Trophoblast cell (in vitro differentiated cells and primary cell): ENCODE measurements at regions not wholly inside any gene's neighbourhood (a gene's known extent, or its start where the extent isn't known, plus 50 kb on each side); places are given as distances from the start of the nearest gene placed in this dataset.

Source experiments
- DNase-seq, 2 donors: peaks; one replicate each; pipeline ENCODE4 v3.0.0-alpha.2; 2016
- H2AFZ ChIP-seq: 2 replicates; pipeline ENCODE4 v1.6.1; 2013; ENCODE audit warnings: low read length, moderate library complexity, mild to moderate bottlenecking; ENCODE audit not compliant: insufficient read depth, poor library complexity
- H2AK5ac ChIP-seq: 2 replicates; pipeline ENCODE4 v1.6.1; 2013; ENCODE audit warnings: mild to moderate bottlenecking, low read length
- H2BK120ac ChIP-seq: 2 replicates; pipeline ENCODE4 v1.6.1; 2013; ENCODE audit warnings: low read length, mild to moderate bottlenecking, moderate library complexity; ENCODE audit not compliant: insufficient read depth, poor library complexity
- H2BK12ac ChIP-seq: 2 replicates; pipeline ENCODE4 v1.6.1; 2013; ENCODE audit warnings: mild to moderate bottlenecking, low read length, moderate library complexity
- H2BK5ac ChIP-seq: 2 replicates; pipeline ENCODE4 v1.6.1; 2013; ENCODE audit warnings: low read length, low read depth, moderate library complexity, mild to moderate bottlenecking; ENCODE audit not compliant: poor library complexity
- H3K14ac ChIP-seq: 2 replicates; pipeline ENCODE4 v1.6.1; 2013; ENCODE audit warnings: mild to moderate bottlenecking, low read length
- H3K18ac ChIP-seq: 2 replicates; pipeline ENCODE4 v1.6.1; 2013; ENCODE audit warnings: mild to moderate bottlenecking, low read length
- H3K23ac ChIP-seq: 2 replicates; pipeline ENCODE4 v1.6.1; 2013; ENCODE audit warnings: low read length
- H3K27ac ChIP-seq: 2 replicates; pipeline ENCODE4 v1.5.1; 2013; ENCODE audit warnings: low read depth, mild to moderate bottlenecking, inconsistent platforms, low read length, moderate library complexity
- H3K27me3 ChIP-seq: 2 replicates; pipeline ENCODE4 v1.6.1; 2013; ENCODE audit warnings: inconsistent platforms, mild to moderate bottlenecking, low read length, moderate library complexity; ENCODE audit not compliant: insufficient read depth
- H3K36me3 ChIP-seq, 2 experiments: 1 replicate in 1 of 2; 2 replicates in 1 of 2; pipeline ENCODE4 v1.6.1; 2013; ENCODE audit warnings: low read length in 2 of 2, mild to moderate bottlenecking in 2 of 2, moderate library complexity in 1 of 2; ENCODE audit not compliant: insufficient read depth in 2 of 2, control insufficient read depth in 1 of 2
- H3K4ac ChIP-seq: 2 replicates; pipeline ENCODE4 v1.6.1; 2013; ENCODE audit warnings: low read depth, mild to moderate bottlenecking, low read length, moderate library complexity
- H3K4me1 ChIP-seq, 2 experiments: 1 replicate in 1 of 2; 2 replicates in 1 of 2; pipeline ENCODE4 v1.6.1; 2013; ENCODE audit warnings: low read length in 2 of 2, mild to moderate bottlenecking in 2 of 2, moderate library complexity in 1 of 2; ENCODE audit not compliant: insufficient read depth in 2 of 2, control insufficient read depth in 1 of 2
- H3K4me2 ChIP-seq: 2 replicates; pipeline ENCODE4 v1.6.1; 2013; ENCODE audit warnings: inconsistent platforms, mild to moderate bottlenecking, low read length, moderate library complexity
- H3K4me3 ChIP-seq: 2 replicates; pipeline ENCODE4 v1.5.1; 2013; ENCODE audit warnings: mild to moderate bottlenecking, low read depth, low read length, inconsistent platforms
- H3K79me1 ChIP-seq: one replicate; pipeline ENCODE4 v1.6.1; 2013; ENCODE audit warnings: low read length
- H3K79me2 ChIP-seq: 2 replicates; pipeline ENCODE4 v1.6.1; 2013; ENCODE audit warnings: low read length, mild to moderate bottlenecking; ENCODE audit not compliant: control insufficient read depth, insufficient read depth, poor library complexity
- H3K9ac ChIP-seq: 2 replicates; pipeline ENCODE4 v1.6.1; 2013; ENCODE audit warnings: mild to moderate bottlenecking, low read length
- H3K9me3 ChIP-seq: 2 replicates; pipeline ENCODE4 v1.6.1; 2013; ENCODE audit warnings: low read depth, mild to moderate bottlenecking, control low read depth, inconsistent platforms, low read length; ENCODE audit not compliant: insufficient read depth
- H4K12ac ChIP-seq: 2 replicates; pipeline ENCODE4 v1.6.1; 2013; ENCODE audit warnings: low read depth, mild to moderate bottlenecking, low read length, moderate library complexity
- H4K8ac ChIP-seq: 2 replicates; pipeline ENCODE4 v1.6.1; 2013; ENCODE audit warnings: low read depth, mild to moderate bottlenecking, low read length, moderate library complexity
- H4K91ac ChIP-seq: one replicate; pipeline ENCODE4 v1.6.1; 2013; ENCODE audit warnings: low read depth, mild to moderate bottlenecking, low read length, moderate library complexity
- WGBS: extraction: QIAGEN DNeasy Blood & Tissue Kit; methylation state at CpG from one replicate; pipeline ENCODE4 v1.1.7; 2013; ENCODE audit warnings: missing lambda C conversion rate; ENCODE audit not compliant: insufficient read length, insufficient coverage; ENCODE audit errors: extremely low coverage; 5-methylcytosine and 5-hydroxymethylcytosine counted together

DNA sequence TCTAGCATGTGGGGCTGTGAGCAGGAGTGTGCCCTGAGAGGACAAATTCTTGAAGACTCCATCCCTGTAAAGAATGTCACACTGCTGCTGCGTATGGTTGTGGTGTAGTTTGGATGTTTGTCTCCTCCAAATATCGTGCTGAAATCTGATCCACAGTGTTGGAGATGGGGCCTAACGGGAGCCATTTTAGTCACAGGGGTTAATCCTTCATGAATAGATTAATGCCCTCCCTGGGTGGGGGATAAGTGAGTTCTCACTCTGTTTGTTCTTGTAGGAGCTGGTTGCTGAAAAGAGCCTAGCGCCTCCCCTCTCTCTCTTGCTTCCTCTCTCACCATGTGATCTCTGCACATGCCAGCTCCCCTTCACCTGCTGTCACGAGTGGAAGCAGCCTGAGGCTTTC is 94.5 kb upstream of the VASH1 start:
- DNase-seq = peak; percentile 39 to 70
- Histone ChIP-seq H3K79me2 (no peaks in the 10 kb centered on the region), H3K4me2 (no peak overlapping the region), H3K9ac (no peak overlapping the region), H3K18ac (no peak overlapping the region), H3K14ac (no peak overlapping the region), H4K8ac (no peak overlapping the region), H4K12ac (no peak overlapping the region), H3K9me3 (peaks cover 2% of the 10 kb centered on the region), H3K4ac (no peak overlapping the region), H2BK120ac (no peak overlapping the region), H2AFZ (no peak overlapping the region), H3K27me3 (no peaks in the 10 kb centered on the region), H2BK5ac (no peak overlapping the region), H2BK12ac (no peak overlapping the region), H2AK5ac (no peak overlapping the region), H4K91ac (no peak overlapping the region), H3K79me1 (no peaks in the 10 kb centered on the region), H3K4me1 (no peaks in the 10 kb centered on the region), H3K27ac (no peak overlapping the region), H3K23ac (no peak overlapping the region), H3K36me3 (no peaks in the 10 kb centered on the region), H3K4me3 (no peak overlapping the region)
- WGBS = no CpG with 5 or more reads among the region's 5 CpGs

DNA sequence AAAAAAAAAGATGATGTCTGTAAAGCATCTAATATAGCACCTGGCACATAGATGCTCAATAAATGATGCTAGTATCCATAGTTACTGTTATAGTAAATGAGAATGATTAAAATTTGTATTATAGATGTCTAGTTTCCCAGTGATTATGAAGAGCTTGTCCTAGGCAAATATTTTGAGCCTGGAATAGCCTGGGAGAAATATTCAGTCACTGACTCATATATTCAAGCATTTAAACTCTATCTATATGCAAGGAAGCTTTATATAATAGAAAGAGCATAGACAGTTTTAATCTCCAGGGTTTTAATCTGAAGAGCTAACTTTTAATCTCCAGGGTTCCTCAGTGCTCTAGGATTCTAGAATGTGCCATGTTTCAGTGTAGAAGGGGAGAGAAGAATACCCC is 91.5 kb upstream of the VASH1 start:
- Histone ChIP-seq H4K12ac (no peak overlapping the region), H2BK12ac (no peak overlapping the region), H3K4me1 (no peaks in the 10 kb centered on the region), H2AFZ (no peak overlapping the region), H3K4ac (no peak overlapping the region), H4K8ac (no peak overlapping the region), H3K4me2 (no peak overlapping the region), H3K36me3 (no peaks in the 10 kb centered on the region), H2BK5ac (no peak overlapping the region), H3K14ac (no peak overlapping the region), H4K91ac (no peak overlapping the region), H3K79me1 (no peaks in the 10 kb centered on the region), H2AK5ac (no peak overlapping the region), H3K27me3 (no peaks in the 10 kb centered on the region), H3K9ac (no peak overlapping the region), H3K27ac (no peak overlapping the region), H3K4me3 (no peak overlapping the region), H3K23ac (no peak overlapping the region), H3K79me2 (no peaks in the 10 kb centered on the region), H3K18ac (no peak overlapping the region), H3K9me3 (peaks cover 2% of the 10 kb centered on the region), H2BK120ac (no peak overlapping the region)
- DNase-seq = peak in 1 of 2 donors; percentile 70

DNA sequence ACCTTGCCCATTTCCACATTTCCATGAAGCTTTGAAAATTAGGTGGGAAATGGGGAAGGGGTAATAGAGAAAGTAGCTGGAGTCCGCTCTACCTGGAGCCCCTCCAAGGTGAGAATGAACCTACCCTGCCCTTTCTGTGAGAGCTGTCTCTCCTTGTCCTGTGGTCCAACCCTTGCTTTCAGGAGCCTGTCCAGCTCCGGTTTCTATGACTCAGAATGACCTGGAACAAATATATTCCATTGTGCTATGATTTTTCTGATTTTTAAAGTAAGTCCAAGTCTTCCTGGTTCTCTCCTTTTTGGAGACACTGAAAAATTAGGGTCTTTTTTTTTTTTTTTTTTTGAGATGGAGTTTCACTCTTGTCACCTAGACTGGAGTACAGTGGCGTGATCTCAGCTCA is 89.1 kb upstream of the VASH1 start:
- Histone ChIP-seq H3K9me3 (peaks cover 2% of the 10 kb centered on the region), H3K36me3 (no peaks in the 10 kb centered on the region), H4K91ac (no peak overlapping the region), H3K79me2 (no peaks in the 10 kb centered on the region), H4K8ac (no peak overlapping the region), H3K4ac (no peak overlapping the region), H3K4me2 (no peak overlapping the region), H3K23ac (no peak overlapping the region), H3K18ac (no peak overlapping the region), H3K14ac (no peak overlapping the region), H3K4me3 (no peak overlapping the region), H2BK12ac (no peak overlapping the region), H3K27me3 (no peaks in the 10 kb centered on the region), H3K4me1 (no peaks in the 10 kb centered on the region), H3K9ac (no peak overlapping the region), H4K12ac (no peak overlapping the region), H2AFZ (no peak overlapping the region), H3K27ac (no peak overlapping the region), H2BK5ac (no peak overlapping the region), H3K79me1 (no peaks in the 10 kb centered on the region), H2BK120ac (no peak overlapping the region), H2AK5ac (no peak overlapping the region)
- WGBS = no CpG with 5 or more reads among the region's 3 CpGs
- no peak for DNase-seq

DNA sequence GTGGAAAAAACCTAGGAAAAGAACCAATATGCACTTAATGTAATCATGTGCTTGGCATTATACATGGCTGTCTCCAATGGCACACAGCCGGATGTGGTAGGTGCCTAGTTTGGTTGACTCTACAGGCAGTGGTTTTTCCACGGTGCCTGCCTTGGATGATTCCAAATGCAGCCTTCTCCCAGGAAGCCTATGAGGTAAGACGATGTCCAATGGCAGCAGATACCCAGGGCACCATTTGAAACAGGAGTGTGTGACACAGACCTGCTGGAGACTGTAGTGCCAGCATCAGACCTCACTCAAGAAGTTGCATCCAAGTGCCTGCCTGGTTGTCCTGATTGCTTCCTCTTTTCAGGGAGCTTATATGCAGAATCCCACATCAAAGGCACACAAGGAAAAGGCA is 88.0 kb upstream of the VASH1 start:
- no peak overlapping the region for H3K18ac ChIP-seq
- H3K4me3 ChIP-seq = peak overlapping the region; percentile 23
- no peak overlapping the region for H3K9ac ChIP-seq
- no peaks in the 10 kb centered on the region for H3K36me3 ChIP-seq
- H3K27me3 ChIP-seq = no peaks in the 10 kb centered on the region
- no peak overlapping the region for H4K8ac ChIP-seq
- H3K4ac ChIP-seq = no peak overlapping the region
- H3K14ac ChIP-seq = no peak overlapping the region
- H3K4me1 ChIP-seq = no peaks in the 10 kb centered on the region
- no peak overlapping the region for H2BK5ac ChIP-seq
- no CpG with 5 or more reads among the region's 3 CpGs for WGBS
- no peak overlapping the region for H3K27ac ChIP-seq
- no peak overlapping the region for H2AFZ ChIP-seq
- no peaks in the 10 kb centered on the region for H3K79me2 ChIP-seq
- H3K23ac ChIP-seq = no peak overlapping the region
- no peaks in the 10 kb centered on the region for H3K9me3 ChIP-seq
- no peak overlapping the region for H2BK12ac ChIP-seq
- no peak overlapping the region for H4K12ac ChIP-seq
- DNase-seq = no peak
- no peak overlapping the region for H4K91ac ChIP-seq
- H2BK120ac ChIP-seq = no peak overlapping the region
- no peaks in the 10 kb centered on the region for H3K79me1 ChIP-seq
- H3K4me2 ChIP-seq = no peak overlapping the region
- no peak overlapping the region for H2AK5ac ChIP-seq

- no peak overlapping the region for H2BK5ac ChIP-seq
- no peak overlapping the region for H3K4me2 ChIP-seq
- H3K4me1 ChIP-seq = no peaks in the 10 kb centered on the region
- no peak overlapping the region for H3K27ac ChIP-seq
- no peak overlapping the region for H4K8ac ChIP-seq
- H3K23ac ChIP-seq = no peak overlapping the region
- H3K4me3 ChIP-seq = no peak overlapping the region
- H3K14ac ChIP-seq = no peak overlapping the region
- no peaks in the 10 kb centered on the region for H3K36me3 ChIP-seq
- H3K18ac ChIP-seq = no peak overlapping the region
- no peaks in the 10 kb centered on the region for H3K79me2 ChIP-seq
- no peak for DNase-seq
- no peak overlapping the region for H2BK12ac ChIP-seq
- no peak overlapping the region for H4K12ac ChIP-seq
- H3K9ac ChIP-seq = no peak overlapping the region
- no peak overlapping the region for H2AFZ ChIP-seq
- no peaks in the 10 kb centered on the region for H3K27me3 ChIP-seq
- H4K91ac ChIP-seq = no peak overlapping the region
- no CpG with 5 or more reads among the region's 11 CpGs for WGBS
- no peak overlapping the region for H2BK120ac ChIP-seq
- H2AK5ac ChIP-seq = no peak overlapping the region
- H3K4ac ChIP-seq = no peak overlapping the region
- no peaks in the 10 kb centered on the region for H3K9me3 ChIP-seq
- H3K79me1 ChIP-seq = no peaks in the 10 kb centered on the region
Measured at GRCh38 chr14:76675046-76675445, 86.2 kb upstream of the VASH1 start.
